ENCODE measurements at regions not wholly inside any gene's neighbourhood (a gene's known extent, or its start where the extent isn't known, plus 50 kb on each side); places are given as distances from the start of the nearest gene placed in this dataset.
A peak's percentile ranks its signal among the peaks of the same experiment; 100 is the strongest.
"Not testable (repeated sequence)": the region's sequence is repeated elsewhere in the genome, so short reads cannot be mapped to it uniquely, and the experiment has no call there.

DNA sequence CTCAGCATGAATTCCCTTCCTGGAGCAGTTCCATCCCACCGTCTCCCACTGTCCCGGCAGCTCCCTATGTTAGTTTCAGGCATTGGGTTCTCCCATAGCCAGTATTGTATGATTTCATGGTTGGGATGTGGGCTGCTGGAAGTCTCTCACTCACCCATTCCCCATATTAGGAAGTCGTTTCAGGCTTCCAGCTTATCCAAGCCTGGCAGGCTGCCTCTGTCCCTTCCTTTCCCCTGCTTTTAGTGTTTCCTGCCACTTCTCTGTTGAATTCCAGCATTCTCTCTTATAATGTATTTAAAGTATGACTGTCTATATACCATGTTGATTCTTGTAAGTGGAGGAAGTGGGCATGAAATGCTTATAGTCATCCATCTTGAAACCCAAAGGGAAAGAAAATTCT, 309.7 kb upstream of the RBMS3 start:
- no peak for DNase-seq

DNA sequence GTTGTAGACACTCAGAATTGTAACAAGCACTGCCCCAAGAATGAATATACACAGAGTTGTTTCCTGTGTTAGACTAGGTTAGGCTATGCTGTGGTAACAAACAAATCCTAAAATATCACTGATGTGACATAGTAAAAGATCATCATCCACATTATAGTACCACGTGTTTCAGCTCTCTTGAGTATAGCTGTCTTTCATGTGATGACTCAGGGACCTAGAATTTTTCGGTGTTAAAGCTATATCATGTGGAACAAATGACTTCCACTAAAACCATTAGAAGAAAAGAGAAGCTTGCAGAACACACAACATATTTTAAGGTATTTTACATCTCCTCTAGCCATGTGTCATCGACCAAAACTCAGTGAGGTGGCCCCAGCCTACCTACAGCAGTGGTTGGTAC, 307.9 kb upstream of the RBMS3 start:
- DNase-seq, result no peak

DNA sequence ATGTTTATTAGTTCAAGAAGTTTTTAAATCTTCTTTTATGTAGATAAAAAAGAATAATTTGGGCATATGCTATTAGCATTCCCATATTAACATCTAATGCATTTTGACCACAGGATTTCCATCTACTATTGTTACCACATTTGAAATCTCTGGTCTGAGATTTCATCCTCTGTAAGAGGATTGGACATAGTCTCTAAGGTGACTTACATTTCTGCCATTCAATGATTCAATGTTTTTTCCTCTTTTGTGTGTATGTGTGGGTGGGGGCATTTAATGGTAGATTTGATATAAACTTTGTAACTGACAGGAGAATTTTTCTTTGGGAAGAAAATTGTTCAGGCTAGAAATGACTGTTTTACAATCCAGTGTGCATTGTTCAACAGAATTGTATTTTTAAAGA, 307.3 kb upstream of the RBMS3 start:
- DNase-seq, result no peak

DNA sequence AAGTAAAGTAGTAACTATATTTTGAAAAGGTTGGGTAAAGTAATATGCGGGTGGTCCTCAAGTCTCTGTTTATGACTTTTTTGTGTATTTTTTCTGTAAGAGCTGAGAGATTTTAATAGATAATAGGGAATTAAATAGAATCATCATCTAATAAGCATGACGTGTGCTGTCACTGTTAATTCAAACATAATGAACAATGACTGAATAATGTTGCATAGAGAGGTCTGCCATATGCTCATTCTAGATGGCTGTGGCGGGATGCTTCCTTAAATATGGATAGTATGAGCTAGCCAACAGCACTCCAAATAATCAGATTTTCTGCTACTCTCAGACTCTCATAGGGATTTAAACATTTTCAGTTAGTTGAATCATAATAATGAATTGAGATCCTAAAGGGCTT, 302.8 kb upstream of the RBMS3 start:
- no peak for DNase-seq

DNA sequence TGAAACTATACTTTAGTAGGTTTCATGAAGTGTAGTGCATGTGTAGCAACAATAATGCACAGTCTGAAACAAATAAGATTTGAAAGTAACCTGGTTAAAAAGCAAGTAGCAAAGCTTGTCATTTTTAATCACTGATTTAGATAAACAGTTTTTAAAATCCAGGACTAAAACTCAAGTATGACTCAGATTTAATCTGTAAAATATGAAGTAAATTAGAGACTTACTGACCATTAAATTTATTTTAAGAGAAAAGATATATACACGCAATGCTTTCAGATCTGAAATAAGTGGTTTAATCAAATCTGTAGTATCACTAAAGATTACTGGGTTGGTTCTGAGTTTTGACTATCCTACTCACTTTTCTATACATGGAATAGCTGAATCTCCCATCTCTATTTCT, 300.7 kb upstream of the RBMS3 start:
- DNase-seq, result no peak

DNA sequence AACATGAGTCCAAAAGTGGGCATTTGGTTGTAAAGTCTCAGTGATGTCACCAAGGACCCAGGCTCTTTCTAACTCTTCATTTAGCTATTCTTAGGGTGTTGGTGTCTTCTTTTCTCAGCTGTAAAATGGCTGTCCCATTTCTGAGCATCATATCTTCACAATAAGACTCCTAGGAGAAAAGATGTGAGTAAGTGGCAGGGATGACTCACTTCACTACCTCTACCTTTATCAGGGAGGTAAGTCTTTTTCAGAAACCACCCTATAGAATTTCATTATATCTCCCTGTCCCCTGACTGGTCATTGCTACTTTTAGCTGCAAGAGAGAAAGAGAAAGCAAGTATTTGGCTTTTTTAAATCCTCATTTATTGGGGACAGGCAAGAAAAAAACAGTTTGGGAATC, 300.2 kb upstream of the RBMS3 start:
- DNase-seq, result no peak

DNA sequence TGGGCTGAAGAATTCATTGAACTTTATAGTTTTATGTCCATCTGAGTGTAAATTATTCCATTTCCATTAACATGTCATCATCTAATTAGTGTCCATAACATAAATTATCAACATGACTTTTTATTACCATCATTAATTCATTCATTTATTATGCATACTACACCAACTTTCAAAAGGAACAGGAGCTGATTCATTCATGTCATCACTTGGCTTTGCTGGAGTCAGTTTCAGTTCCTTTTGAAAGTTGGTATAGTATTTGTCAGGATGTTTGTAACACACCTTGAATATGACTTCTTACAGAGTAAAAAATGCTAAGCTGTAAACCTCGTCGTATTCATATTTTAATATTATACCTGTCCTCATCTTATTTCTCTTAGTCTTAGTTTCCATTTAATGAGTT, 298.0 kb upstream of the RBMS3 start:
- DNase-seq, result no peak

DNA sequence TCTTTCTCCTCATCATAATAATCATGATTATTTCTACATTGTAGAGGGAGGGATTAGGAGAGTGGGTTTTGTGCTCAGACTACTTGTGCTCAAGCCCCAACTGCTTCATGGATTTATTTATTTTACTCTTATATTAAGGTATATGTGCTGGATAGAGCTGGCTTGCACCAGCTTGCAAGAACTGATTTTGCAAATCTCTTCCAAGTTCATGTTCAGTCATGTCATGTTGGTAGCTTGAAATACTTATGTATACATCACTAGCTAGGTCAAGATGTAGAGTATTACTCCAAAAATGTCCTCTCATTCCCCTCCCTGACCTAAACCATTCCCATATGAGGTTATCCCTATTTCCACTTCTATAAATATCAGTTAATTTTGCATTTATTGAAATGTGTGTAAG, 293.9 kb upstream of the RBMS3 start:
- no peak for DNase-seq

DNA sequence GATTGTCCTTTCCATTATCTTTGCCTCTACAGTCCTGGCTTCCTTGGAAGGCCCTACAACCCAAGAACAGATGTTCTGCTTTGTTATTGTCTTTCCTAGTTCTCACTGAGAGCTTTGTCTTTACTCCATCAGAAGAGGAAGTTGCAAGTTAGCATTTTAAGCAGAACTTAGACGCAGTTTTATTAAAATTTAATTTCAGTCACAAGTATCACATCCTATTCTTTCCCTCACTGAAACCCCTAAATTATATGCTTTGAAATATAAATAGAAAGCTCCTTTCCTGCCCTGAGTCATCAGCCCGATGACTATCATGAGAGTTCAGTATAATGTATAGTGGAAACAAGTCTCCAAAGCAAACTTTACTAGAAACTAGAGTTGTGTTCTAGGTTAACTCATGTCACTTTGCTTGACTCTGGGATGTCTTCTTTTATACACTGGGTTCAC, 291.2 kb upstream of the RBMS3 start:
- DNase-seq, result no peak

DNA sequence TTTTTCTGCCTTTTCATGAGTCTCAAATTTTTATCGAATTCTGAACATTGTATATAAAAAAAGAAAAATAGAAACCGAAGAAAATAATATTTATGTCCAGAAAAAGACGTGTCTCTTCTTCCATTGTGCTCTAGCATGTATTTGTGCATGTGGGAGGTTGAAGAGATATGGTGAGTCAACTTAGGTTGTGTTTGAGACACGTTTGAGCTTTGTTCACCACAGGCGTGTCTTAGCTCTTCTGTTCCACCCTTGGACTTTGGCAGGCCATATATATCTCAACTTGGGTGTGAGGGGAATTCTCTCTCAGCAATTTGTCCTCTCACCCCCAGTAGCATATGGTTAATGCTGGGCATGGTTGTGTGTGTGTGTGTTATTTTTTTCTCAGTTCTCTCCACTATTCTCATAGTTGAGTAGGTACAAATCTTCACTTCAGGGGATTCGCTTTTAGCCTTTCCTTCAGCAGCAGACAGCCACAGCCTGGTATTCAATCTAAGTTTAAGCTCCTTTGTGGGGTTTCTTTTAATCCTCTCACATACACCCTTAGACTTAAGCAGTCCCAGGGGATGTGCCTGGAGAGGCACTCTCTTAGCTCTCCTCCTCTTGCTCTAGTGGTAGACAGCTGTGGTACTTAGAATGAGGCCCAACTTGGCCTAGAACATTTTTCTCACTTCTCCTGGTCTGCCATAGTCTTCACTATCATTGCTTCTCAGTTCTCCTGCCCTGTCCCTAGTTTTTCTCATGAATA, 286.5 kb upstream of the RBMS3 start:
- no peak for DNase-seq

DNA sequence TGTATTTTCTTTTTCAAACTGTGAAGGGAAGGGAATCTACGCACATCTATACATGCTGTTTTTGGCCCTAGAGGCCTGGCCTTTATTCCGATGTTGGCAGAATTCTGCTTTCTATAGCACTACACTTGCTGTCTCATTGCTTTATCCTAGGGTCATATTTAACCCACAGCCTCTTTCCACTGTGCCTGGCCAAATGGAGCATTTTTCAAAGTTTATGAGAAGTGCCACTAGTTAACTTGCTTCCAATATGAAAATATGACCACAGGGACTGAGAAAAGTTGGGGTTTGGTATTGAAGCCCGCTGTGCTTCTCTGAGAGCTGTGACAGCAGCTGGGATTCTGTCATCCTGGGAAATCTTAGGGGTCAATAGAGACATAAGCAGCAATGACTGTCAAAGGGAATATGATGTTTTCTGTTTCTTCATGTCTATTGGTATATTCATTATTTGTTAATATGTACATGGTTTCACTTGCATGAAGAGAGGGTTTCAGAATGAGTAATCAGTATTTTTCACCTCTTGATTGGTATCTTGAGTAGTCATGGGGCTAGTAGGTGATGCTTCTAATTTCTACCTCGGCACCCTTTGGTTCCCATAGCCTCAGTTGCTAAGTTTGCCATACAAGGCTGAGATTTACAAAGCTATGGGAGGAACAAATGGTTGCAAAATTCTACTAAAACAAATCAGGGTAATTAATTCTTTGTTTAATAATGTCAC, 275.8 kb upstream of the RBMS3 start:
- DNase-seq, result no peak

DNA sequence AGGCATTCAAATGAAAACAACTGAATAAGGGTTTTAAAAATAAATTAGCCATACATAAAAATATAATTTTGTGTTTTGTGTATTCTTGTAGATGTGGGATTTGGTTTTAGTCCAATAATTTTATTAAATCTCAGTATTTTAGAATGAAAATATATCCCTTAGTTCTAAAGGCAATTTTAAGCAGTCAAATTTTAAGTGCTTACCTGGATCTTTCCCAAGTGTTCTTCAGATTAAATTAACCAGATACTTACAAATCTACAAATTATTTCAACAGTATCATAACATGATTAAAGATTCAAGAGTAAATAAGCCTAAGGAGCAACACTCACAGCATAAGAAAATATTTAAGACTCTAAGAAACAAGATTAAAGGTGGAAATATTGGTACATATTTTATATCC, 275.0 kb upstream of the RBMS3 start:
- no peak for DNase-seq

DNA sequence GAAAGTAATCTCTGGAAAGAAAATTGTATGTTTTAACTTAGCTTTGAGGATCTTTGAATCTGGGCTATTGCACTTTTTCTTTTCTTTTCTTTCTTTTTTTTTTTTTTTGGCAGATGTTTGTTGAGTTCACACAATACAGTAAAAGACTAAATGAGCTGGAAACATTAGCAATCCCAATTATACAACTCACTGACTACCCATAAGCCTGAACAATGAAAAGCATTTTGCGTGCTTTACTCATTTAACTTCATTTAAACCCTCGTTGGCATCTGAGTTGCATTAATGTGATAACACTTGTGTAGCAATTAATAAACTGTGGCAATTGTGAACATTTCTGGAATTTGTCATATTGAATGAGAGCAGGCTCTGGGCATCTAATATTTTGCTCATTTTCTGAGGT, 269.4 kb upstream of the RBMS3 start:
- no peak for DNase-seq

DNA sequence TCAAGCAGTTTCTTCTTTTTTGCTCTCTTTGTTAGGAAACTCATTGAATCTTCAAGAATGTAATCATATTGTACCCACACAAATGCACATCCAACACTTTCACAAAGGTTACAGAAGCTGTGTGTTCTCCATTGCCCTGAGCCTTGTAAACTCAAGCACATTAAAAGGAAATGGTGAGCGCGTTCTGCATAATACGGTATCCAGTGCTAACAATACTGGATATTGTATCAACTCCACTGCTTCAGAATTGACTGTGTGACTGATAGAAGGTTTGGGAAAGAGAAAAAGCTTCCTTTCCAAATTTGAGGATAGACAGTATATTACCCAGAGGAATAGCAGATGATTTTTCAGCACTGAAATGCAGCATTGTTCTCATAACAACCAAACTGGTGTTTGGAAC, 268.9 kb upstream of the RBMS3 start:
- DNase-seq, result no peak

DNA sequence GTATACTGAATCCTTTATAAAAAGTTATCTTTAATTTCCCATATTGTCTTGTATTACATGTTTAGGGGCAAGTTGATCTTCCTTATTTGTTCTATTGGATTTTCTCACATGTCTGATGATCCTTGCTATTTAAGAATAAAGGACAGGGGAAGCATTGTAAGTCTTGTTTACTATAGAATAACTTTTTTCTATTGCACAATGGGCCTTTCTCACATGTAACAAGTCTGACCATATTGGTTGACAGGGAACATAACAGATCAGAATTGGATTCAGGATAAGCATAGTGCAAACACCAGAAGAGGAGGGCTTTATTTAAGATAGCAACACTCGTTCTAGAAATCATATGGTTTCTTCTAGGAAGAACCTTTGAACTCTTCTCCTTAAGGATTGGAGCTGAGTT, 257.9 kb upstream of the RBMS3 start:
- DNase-seq, result no peak

DNA sequence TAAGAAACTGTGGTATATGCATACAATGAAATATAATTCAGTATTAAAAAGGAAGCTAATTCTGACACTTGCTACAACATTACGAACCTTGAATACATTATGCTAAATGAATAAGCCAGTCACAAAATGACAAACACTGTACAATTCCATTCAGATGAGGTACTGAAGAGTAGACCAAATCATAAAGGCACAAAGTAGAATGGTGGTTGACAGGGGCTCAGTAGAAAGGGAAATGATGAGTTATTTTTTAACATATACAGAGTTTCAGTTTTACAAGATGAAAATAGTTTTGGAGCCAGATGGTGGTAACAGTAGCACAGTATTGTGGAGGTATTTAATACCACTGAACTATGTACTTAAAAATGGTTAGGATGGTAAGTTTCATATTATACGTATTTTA, 254.6 kb upstream of the RBMS3 start:
- no peak for DNase-seq

DNA sequence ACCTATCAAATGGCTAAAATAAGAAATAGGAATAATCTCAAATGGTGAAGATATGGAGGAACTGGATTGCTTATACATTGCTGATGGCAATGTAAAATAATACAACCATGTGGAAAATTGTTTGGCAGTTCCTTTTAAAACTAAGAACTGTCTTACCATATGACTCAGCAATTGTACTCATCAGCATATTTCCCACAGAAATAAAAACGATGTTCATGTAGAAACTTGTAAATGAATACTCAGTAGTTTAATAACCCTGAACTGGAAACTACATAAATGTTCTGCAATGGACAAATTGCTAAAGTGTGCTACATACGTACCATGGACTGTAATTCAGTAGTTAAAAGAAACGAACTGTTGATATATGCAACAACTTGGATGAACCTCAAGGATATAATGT, 253.9 kb upstream of the RBMS3 start:
- no peak for DNase-seq

DNA sequence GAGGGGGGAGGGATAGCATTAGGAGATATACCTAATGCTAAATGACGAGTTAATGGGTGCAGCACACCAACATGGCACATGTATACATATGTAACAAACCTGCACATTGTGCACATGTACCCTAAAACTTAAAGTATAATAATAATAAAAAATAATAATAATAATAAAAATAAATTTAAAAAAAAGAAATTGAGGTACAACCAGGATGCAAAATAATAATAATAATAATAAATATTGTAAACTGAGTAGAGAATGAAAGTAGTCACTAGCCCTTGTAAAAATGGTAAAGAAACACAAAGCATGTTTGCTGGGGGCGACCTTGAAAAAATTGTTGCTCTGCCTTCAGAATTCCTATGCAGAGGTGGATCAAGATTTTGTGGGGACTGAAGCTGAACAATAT, 249.7 kb upstream of the RBMS3 start:
- DNase-seq, result not testable (repeated sequence)

DNA sequence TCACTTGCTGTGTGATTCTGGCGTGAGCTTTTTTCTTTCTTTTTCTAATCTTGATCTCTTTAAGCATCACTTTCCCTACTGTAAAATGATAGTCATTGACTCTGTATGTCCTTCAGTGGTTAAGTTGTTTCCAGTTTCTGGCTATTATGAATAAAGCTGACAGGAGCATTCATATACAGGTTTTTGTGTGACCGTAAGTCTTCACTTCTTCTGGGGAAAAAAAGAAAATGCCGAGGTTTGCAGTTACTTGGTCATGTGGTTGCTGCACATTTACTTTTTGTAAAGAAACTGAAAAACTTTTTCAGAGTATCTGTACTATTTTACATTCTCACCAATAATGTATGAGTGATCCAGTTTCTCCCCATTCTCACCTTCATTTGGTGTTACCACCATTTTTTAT, 247.4 kb upstream of the RBMS3 start:
- DNase-seq, result no peak

DNA sequence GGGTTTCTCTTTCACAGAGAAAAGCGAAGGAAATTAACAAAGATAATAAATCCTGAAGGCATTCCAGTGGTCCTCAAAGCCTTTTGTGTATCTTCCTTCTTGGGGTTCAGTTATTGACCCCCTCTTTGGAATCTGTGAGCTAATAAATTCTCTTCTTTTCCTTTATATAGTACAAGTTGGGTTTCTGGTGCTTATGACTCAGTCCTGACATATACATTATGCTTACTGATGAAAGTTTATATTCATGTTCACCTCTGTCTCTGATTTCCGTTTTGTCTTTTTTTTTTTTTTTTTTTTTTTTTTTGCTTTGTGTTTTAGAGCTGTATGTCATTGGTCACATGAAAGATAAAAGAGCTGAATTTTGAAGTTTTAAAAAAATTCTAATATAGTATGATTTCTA, 230.7 kb upstream of the RBMS3 start:
- no peak for DNase-seq

DNA sequence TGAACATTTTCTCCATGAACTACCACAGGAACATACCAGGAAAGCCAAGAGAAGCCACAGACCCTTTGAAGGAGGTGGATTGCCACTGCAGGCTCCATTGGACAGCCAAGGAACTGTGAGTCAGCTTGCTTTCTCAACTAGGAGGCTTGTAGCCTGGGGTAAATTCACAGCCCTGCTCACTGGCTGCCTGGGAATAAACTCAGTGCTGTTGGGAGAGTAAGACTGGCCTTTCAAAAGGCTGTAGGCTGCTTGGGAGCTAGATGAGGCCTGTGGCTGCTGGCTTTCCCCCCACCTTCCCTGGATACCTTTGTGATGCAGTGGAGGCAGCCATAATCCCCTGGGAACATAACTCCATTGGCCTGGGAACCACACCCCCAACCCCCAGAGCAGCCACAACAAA, 223.5 kb upstream of the RBMS3 start:
- no peak for DNase-seq

DNA sequence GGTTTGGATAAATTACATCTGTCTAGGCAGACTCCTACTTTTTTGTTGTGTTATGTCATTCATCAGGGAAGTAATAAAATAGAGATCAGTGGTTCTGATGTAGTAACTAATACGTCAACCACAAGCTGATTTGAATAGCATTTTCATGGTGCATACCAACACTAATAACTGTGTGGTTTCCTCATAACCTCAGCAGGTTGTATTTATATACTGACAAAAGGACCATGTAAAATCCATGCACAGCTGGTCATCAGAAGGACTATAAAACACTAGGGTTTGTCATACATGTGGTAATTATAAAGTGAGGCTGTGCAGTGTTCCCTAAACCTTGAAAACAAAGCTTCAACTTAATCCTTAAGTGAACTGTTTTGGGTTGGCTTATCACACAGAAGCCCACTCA, 216.8 kb upstream of the RBMS3 start:
- DNase-seq, result no peak

DNA sequence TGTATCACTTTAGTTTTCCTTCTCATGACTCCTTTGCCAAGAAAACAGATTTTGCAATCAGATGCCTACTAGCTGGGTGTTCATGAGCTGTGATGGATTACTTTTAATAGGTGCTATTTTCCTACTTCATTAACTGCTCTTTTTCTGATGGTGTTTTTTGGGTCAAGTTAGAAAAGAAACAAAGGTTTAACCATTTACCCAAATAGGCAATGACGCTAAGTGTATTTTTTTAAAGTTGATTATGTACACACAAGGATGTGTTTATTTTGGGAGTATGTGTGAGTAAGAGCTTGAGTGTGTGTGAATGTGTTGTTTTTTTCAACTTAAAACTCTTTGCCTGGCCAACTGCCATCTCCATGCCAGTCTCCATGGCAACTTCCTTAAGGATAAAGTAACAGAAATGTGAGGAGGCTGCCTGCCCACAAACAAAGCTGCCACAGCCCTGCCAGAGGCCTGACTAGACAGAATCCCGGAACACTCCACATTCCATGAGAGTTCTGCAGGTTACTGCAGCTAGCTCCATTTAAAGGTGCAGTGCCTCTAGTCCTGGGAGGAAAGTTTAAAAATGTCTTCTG, 215.6 kb upstream of the RBMS3 start:
- peak; percentile 89 for DNase-seq

DNA sequence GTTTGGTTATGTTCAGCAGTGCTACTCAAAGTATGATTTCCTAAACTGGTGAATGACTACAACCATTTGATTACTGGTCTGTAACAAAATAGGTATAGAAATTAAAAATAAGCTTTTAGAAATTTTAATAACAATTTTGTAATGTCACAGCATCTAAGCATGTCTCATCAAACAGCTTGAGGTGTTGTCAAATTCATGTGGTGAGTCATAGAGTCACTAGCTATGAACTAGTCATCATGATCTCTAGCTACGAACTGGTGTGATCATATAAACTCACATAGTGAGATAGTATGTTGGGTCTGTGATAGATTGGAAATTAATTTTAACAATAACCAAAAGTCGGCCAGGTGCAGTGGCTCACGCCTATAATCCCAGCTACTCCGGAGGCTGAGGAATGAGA, 213.9 kb upstream of the RBMS3 start:
- no peak for DNase-seq

All from left hindlimb (tissue), 1 donor.